Upper lobe of left lung (tissue), 6 donors: ENCODE measurements at regions not wholly inside any gene's neighbourhood (a gene's known extent, or its start where the extent isn't known, plus 50 kb on each side); places are given as distances from the start of the nearest gene placed in this dataset.

Source experiments
- ATAC-seq, 2 donors: fragments of 200-7000 bp; cut with Tn5 transposase; one replicate each; pipeline ENCODE4 v1.9.1; 2022; ENCODE audit warnings: mild to moderate bottlenecking in 2 of 2, moderate library complexity in 2 of 2; ENCODE audit not compliant: low FRiP score in 2 of 2
- DNase-seq, 2 donors: peaks; one replicate each; pipeline ENCODE4 v3.0.0-alpha.2; 2019 to 2020
- H3K27ac ChIP-seq, 4 donors: fragments of 200-600 bp; sonication (generic); one replicate each; pipeline ENCODE4 v1.5.1; 2016 to 2019
- H3K27me3 ChIP-seq, 4 donors: fragments of 200-600 bp; sonication (generic); one replicate each; pipeline ENCODE4 v1.5.1; 2017 to 2019
- H3K36me3 ChIP-seq, 4 donors: fragments of 200-600 bp; sonication (generic); one replicate each; pipeline ENCODE4 v1.5.1; 2016 to 2019
- H3K4me1 ChIP-seq, 4 donors: fragments of 200-600 bp; sonication (generic); one replicate each; pipeline ENCODE4 v1.5.1; 2018 to 2019
- H3K4me3 ChIP-seq, 4 donors: fragments of 200-600 bp; sonication (generic); one replicate each; pipeline ENCODE4 v1.5.1; 2017 to 2019; ENCODE audit warnings: mild to moderate bottlenecking in 2 of 4, moderate library complexity in 1 of 4
- H3K9me3 ChIP-seq, 4 donors: fragments of 200-600 bp; sonication (generic); one replicate each; pipeline ENCODE4 v1.5.1; 2018 to 2019
- CTCF ChIP-seq, 6 experiments: fragments of 450-650 bp in 4 of 6; fragments of 200-600 bp in 2 of 6; sonication (generic) in 2 of 6; IDR thresholded peaks; one replicate each; pipeline ENCODE4 v1.5.1; 2016 to 2019; ENCODE audit warnings: antibody characterized with exemption in 6 of 6
- EP300 ChIP-seq, 4 donors: sonication (generic); formaldehyde crosslinking; IDR thresholded peaks; one replicate each; pipeline ENCODE4 v1.5.1; 2017; ENCODE audit warnings: antibody characterized with exemption in 4 of 4, control low read depth in 2 of 4
- POLR2A ChIP-seq, 4 donors: fragments of 450-650 bp; IDR thresholded peaks; one replicate each; pipeline ENCODE4 v1.5.1; 2016 to 2017; ENCODE audit warnings: antibody characterized with exemption in 4 of 4, mild to moderate bottlenecking in 2 of 4
- POLR2AphosphoS5 ChIP-seq, 2 donors: sonication (generic); formaldehyde crosslinking; IDR thresholded peaks; one replicate each; pipeline ENCODE4 v1.5.1; 2017; ENCODE audit warnings: antibody characterized with exemption in 2 of 2
- WGBS, 2 donors: methylation state at CpG; one replicate each; pipeline ENCODE4 v1.1.5; 2017 to 2018; 5-methylcytosine and 5-hydroxymethylcytosine counted together
- donor health status: DM: no; HTN: no; CAD: no; lungs with moderate emphysema.
- donor health status: DM: no; HTN: yes; CAD: no; lungs with severe emphysema.

- Histone ChIP-seq H3K4me1 (no peaks in the 10 kb centered on the region), H3K27me3 (no peaks in the 10 kb centered on the region), H3K27ac (no peak overlapping the region), H3K4me3 (no peak overlapping the region), H3K9me3 (peaks cover 0 to 7% (median 5%) of the 10 kb centered on the region in 4 donors), H3K36me3 (no peaks in the 10 kb centered on the region)
- 94 to 98% methylated on average over 6 of the region's 6 CpGs for WGBS, 2 donors
- ATAC-seq (no peak), DNase-seq (no peak)
- TF ChIP-seq EP300 (IDR thresholded peaks at IDR 0.05), result no peak
- no peak for TF ChIP-seq POLR2A (IDR thresholded peaks at IDR 0.05)
- TF ChIP-seq CTCF (IDR thresholded peaks at IDR 0.05), result no peak
- no peak for TF ChIP-seq POLR2AphosphoS5 (IDR thresholded peaks at IDR 0.05)
Measured at GRCh38 chr22:47940211-47940610, 1177.8 kb downstream of the TBC1D22A start.

GRCh38 chr22:47933891-47934290 lies 1171.4 kb downstream of the TBC1D22A start:
- DNase-seq, result no peak
- Histone ChIP-seq H3K4me1 (no peaks in the 10 kb centered on the region), H3K4me3 (no peak overlapping the region), H3K27me3 (no peaks in the 10 kb centered on the region), H3K9me3 (peaks cover 0 to 18% (median 9%) of the 10 kb centered on the region in 4 donors), H3K36me3 (no peaks in the 10 kb centered on the region), H3K27ac (no peak overlapping the region)
- TF ChIP-seq CTCF (IDR thresholded peaks at IDR 0.05), result no peak
- TF ChIP-seq EP300 (IDR thresholded peaks at IDR 0.05), result no peak
- TF ChIP-seq POLR2AphosphoS5 (IDR thresholded peaks at IDR 0.05), result no peak
- no peak for TF ChIP-seq POLR2A (IDR thresholded peaks at IDR 0.05)
- 84% methylated on average over 3 of the region's 3 CpGs; no CpG with 5 or more reads in 1 of the 2 donors for WGBS, 2 donors
- ATAC-seq, result no peak

GRCh38 chr22:47933226-47933625 lies 1170.8 kb downstream of the TBC1D22A start:
- no peak overlapping the region for H3K27ac ChIP-seq
- TF ChIP-seq POLR2A (IDR thresholded peaks at IDR 0.05) (no peak), CTCF (IDR thresholded peaks at IDR 0.05) (no peak), POLR2AphosphoS5 (IDR thresholded peaks at IDR 0.05) (no peak), EP300 (IDR thresholded peaks at IDR 0.05) (no peak)
- H3K4me1 ChIP-seq, result no peaks in the 10 kb centered on the region
- no peak for ATAC-seq
- H3K27me3 ChIP-seq, result no peaks in the 10 kb centered on the region
- 84 to 89% methylated on average over 4 of the region's 4 CpGs for WGBS, 2 donors
- H3K36me3 ChIP-seq, result no peaks in the 10 kb centered on the region
- DNase-seq, result no peak
- H3K4me3 ChIP-seq, result no peak overlapping the region
- peaks cover 0 to 18% (median 9%) of the 10 kb centered on the region in 4 donors for H3K9me3 ChIP-seq

- Histone ChIP-seq H3K27me3 (no peaks in the 10 kb centered on the region), H3K9me3 (peaks cover 0 to 5% (median 0%) of the 10 kb centered on the region in 4 donors), H3K4me1 (no peaks in the 10 kb centered on the region), H3K27ac (no peak overlapping the region), H3K4me3 (no peak overlapping the region), H3K36me3 (no peaks in the 10 kb centered on the region)
- TF ChIP-seq POLR2AphosphoS5 (IDR thresholded peaks at IDR 0.05), result no peak
- no peak for TF ChIP-seq CTCF (IDR thresholded peaks at IDR 0.05)
- TF ChIP-seq EP300 (IDR thresholded peaks at IDR 0.05), result no peak
- TF ChIP-seq POLR2A (IDR thresholded peaks at IDR 0.05), result no peak
- no peak for ATAC-seq
- no peak for DNase-seq
- WGBS, 2 donors, result 62 to 81% methylated on average over 3 to 4 of the region's 4 CpGs
Measured at GRCh38 chr22:47929646-47930185, 1167.3 kb downstream of the TBC1D22A start.

- Histone ChIP-seq H3K27me3 (no peaks in the 10 kb centered on the region), H3K9me3 (peaks cover 0 to 3% (median 0%) of the 10 kb centered on the region in 4 donors), H3K4me3 (no peak overlapping the region), H3K4me1 (no peaks in the 10 kb centered on the region), H3K36me3 (no peaks in the 10 kb centered on the region), H3K27ac (no peak overlapping the region)
- WGBS, 2 donors, result 65 to 72% methylated on average over 5 of the region's 5 CpGs
- TF ChIP-seq CTCF (IDR thresholded peaks at IDR 0.05), result no peak
- DNase-seq (no peak), ATAC-seq (no peak)
Measured at GRCh38 chr22:47929073-47929472, 1166.6 kb downstream of the TBC1D22A start.
